GM19452 (cell line): ENCODE measurements at regions not wholly inside any gene's neighbourhood (a gene's known extent, or its start where the extent isn't known, plus 50 kb on each side); places are given as distances from the start of the nearest gene placed in this dataset.
"Not testable (repeated sequence)": the region's sequence is repeated elsewhere in the genome, so short reads cannot be mapped to it uniquely, and the experiment has no call there.

Experiments used
- ATAC-seq: cut with Tn5 transposase; IDR thresholded peaks from one replicate; pipeline ENCODE4 v1.9.1; 2021; ENCODE audit not compliant: unreplicated experiment

DNA sequence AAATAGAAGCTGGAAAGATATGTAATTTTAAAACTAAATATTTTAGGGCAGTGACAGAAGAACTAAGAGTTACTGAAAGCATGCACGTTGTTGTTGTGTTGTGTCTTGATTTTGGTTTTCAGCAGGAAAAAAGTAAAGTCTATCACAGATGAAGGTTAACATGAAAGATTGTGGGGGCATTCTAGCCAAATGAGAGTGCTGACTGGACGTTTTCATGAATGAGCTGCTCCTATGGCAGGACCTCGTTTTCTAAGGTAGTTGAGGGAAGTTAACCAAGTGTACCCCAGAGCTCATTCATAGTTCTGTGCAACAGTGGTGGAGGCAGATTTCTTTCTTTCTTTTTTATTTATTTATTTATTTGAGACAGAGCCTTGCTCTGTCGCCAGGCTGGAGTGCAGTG is 194.6 kb upstream of the IRS2 start:
- ATAC-seq: no peak

DNA sequence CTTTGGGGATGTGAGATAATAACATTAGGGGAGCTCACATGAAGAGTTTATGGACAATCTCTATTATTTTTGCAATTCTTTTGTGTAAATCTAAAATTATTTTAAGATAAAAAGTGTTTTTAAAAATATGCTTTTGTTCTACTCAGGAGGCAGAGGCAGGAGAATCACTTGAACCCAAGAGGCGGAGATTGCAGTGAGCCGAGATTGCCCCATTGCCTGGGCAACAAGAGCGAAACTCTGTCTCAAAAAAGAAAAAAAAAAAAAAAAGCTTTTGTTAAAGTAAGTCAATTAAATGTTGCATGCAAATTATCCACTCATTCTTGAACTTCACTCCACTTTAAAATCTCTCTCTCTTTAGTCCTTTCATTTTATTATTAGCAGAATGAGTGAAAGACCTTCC is 193.3 kb upstream of the IRS2 start:
- not testable (repeated sequence) for ATAC-seq

DNA sequence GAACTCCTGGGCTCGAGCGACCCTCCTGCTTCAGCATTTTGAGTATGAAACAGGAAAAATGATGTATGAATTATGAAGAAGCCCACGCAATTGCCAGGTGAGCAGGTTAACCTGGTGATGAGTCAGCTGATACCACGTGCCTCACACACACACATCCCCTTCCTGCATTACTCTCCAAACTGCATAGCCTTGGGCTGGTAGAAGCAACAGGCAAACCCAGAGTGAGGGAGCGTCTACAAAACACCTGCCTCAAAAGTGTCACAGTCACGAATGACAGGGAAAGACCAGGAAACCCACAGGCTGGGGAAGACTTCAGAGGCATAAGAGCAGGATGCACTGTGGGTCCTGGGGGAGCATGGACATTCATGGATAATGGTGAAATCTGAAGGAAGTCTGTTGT is 192.8 kb upstream of the IRS2 start:
- ATAC-seq: no peak

DNA sequence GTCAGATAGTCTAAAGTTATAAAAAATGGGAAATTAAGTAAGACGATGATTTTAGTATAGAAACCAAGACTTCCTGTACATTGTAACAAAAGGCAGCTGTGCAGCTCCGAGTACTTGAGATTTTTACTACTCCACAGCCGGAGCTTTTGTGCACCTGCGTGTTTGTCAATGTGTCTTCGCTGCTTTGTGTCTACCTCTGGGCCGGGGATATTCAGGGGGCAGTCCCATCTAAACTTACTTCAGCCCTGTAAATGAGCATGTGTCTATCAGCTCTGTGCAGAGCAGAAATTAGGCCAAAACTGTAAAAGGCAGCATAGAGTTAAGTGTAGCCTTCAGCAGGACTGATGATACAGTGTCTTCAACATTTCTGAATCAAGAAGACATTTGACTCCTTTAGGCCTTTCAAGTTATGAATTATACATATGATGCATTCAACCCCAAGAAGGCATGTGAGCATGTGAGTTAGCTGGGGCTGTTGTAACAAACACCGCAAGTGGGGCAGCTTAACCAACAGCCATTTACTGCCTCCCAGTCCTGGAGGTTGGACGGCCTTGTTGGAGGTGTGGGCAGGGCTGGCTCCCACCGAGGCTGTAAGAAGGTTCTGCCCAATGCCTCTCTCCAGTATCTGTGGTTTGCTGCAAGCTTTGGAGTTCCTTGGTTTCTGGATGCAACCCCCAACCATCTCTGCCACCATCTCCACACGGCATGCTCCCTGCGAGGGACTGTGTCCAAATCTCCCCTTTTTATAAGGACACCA is 191.0 kb upstream of the IRS2 start:
- no peak for ATAC-seq

DNA sequence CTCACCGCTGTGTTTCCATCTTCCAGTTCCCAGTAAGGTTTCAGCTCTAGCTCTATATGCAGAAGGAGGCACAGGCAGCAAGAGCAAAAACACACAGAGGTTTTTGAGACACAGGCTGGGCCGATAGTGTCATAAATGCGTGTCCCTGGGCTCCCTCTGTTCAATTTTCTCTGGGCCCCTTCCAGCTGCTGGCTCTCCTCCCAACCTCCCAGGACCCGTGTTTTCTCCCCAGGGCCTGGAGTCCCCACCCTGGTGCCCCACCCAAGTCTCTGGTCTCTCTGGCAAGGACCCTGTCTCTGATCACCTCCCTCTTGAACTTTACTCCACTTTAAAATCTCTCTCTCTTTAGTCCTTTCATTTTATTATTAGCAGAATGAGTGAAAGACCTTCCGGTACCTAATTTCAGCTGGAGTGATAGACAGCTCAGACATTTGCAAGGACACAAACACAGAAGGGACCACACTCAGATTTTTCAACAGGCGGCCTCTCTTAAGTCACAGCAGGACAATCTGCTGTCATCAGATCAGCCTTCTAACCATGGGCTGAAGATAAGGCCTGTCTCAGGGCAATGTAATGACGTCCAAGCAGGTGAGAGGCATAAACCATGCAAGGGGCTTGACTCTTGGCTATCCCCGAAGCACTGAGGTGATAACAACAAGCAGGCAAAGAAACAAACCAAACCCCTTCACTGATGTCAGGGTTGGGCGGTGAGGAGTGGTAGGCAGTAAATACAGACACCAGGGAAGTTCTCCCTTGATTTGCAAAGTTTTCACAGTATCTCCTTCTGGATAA is 190.0 kb upstream of the IRS2 start:
- no peak for ATAC-seq

DNA sequence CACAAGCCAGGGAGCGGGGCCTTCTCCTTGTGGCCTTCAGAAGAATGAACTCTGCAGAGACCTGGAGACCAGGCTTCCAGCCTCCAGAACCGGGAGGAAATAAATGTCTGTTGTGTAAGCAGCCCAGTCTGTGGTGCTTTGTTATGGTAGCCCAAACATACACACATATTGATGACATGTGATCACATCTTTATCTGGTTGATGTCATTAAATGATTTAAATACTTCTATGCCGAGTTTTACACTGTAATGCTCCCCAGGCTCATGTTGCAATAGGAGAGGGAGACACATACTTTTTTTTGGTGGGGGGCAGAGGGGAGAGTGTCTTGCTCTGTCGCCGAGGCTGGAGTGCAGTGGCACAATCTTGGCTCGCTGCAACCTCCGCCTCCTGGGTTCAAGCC is 188.0 kb upstream of the IRS2 start:
- ATAC-seq: no peak

DNA sequence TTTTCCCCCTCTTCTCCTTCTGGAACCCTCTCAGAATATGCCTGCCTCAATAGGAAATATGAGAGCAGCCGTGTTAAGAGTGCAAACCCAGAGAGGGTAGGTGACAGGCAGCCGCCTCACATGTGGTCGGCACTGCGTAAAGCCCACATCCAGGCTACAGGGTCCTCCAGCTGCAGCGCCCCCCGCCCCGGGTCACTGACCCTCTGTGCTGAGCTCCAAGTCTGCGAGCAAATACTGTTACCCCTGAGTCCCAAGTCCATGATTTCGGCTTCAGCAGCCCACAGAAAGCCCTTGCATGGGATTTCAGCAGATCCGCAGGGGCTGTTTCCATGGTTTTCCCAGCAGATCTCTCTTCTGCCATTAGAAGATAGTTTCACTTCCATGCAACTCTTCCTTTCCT is 186.9 kb upstream of the IRS2 start:
- no peak for ATAC-seq

DNA sequence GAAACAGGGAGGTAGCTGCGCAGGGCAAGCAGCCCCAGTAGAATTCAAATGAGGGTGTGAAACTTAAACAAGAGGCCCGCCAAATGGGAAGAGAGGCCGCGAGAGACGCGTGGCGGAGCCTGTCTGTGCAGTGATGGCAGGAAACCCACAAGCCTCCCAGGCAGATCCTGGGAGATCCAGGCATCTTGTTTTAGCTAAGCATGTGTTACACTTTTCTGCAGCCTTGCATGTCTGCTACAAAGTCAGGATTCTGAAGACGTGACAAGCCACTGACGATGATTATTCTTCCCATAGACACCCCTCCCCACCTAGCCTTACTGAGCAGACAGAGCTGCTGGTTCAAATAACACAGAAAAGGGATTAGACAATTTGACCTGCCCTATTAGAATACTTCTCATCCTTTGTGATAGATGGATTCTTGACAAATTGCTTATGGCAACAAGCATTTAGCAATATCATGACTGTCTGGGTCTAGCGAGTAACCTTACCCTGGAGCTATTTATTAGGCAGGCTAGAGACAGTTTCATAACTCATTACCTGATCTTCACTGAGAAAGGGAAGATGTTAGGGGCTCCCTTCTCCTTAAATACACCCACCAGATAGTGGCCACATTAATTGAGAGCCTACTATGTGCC is 185.2 kb upstream of the IRS2 start:
- no peak for ATAC-seq

DNA sequence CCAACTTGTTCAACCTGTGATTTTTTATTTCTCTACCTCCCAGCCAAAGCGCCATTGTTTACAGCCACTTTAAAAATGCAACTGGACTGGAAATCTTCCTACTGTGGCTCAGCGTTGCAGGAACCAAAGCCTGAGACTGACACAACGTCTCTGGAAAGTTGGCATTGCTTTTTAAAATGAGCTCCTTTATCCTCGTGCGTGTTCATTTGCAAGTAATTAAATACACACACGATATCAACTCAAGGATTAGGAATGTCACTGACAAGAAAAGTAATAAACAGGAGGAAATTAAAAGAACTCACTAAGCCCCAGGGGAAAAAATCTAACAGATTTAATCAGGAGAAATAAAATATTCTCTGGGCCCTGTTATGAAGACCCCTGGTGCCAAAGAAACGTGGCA is 184.6 kb upstream of the IRS2 start:
- ATAC-seq: no peak

DNA sequence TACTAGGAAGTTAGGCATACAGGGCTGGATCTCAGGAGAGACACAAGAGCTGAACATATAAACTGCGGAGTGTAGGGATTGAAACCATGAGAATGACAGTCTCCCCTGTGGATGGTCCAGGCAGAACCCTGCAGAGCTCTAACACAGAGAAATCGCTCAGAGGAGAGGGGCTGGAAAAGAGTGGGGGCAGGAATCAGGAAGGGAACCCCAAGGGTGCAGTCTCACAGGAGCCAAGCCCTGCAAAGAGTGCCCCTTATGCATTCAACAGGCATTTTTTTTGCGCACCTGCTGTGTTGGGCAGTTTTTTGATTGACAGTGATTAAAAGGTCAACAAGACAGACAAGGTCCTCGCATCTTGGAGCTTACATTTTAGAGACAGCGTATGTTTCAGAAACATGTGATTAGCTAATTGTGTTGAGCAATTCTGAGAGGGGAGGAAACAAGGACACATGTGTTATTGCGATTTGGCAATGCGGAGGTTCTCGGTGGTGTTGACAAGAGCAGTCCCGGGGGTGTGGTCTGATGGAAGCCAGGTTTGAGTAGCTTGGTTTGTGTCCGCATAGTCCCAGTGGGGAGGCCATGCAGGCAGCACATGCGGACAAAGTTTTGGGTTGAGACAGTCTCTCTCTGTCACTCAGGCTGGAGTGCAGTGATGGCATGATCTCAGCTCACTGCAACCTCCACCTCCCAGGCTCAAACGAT is 182.6 kb upstream of the IRS2 start:
- no peak for ATAC-seq

DNA sequence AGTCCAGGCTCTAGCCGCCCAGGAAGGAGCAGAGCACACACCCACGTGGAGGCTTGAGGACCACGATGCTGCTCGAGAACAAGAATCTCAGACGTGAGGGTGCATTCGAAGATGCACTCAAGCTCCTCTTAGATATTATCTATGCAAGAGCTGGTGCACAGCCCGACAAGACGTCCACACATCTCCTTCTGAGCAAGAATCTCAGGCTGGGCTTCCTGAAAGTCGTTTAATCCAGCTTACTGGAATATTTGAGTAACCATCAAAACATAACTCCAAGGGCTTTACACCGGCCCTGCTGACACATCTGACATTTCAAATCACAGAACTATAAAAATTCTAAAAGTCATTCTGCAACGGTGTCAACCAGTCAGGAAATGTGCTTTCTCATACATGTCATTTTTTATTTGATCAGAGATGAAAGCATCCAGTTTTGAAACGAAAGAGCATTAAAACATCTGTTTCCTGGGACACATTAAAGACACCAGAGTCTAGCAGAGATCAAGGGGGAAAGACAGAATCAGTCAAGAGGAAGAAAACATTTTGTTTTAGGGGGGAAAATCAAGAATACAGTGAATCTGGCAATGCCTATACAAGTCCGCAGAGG is 177.7 kb upstream of the IRS2 start:
- ATAC-seq: no peak

DNA sequence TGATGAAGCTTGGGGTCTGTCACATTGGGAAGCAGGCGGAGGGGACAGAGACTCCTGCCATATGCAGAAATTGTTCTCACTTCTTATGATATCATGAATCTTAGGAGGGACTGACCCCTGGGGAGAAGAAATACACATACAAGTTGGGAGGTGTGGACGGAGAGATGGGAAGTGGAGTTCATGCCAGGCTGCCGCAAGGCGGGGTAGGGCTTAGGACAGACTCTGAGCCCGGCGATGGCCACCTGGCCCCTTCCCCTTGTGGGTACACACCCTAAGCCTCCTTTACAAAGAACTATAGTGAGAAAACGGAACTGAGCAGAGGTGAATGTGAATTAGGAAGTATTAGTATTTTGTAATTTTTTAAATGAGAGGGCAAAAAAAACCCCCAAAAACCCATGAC is 177.0 kb upstream of the IRS2 start:
- ATAC-seq: no peak

DNA sequence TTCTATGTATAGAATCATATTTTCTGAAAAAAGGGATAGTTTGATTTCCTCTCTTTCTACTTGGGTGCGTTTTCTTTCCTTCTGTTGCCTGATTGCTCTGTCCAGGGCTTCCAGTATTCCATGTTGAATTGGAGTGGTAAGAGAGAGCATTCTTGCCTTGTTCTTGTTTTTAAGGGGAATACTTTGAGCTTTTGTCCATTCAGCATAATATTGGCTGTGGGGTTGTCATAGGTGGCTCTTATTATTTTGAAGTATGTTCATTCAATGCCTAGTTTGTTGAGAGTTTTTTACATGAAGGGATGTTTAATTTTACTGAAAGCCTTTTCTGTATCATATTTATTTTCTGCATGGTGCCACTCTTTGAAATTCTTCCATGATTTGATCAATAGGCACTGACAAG is 173.5 kb upstream of the IRS2 start:
- no peak for ATAC-seq

DNA sequence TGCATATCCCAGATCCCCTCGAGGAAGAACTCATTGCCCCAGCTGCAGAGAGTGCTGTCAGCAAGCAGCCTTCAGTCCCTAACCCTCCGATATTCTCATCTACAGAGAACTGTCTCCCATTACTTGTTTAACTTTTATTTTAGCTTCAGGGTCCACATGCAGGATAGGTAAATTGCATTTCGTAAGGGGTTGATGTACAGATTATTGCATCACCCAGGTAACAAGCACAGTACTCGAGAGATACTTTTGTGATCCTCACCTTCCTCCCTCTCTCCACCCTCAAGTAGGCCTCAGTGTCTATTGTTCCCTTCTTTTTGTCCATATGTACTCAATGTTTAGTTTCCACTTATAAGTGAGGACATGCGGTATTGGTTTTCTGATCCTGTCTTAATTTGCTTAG is 171.5 kb upstream of the IRS2 start:
- ATAC-seq: no peak

DNA sequence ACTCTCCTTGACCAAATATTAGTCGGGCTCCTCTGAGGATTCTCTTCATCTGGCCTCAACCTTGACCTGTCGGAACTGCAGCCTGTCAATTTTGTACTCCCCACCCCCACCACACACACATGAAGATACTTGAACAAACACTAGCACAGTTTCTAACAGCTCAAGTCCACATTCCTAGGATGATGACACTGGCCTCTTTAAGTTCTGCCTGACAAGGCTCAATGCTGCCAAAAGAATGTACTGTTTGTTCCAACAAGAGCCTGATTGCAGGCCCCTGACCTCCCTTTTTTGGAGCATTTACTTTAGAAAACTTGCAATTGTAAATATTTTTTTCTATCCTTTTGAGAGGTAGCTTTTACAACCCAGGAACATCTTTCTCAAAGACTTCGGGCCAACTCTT is 169.2 kb upstream of the IRS2 start:
- no peak for ATAC-seq

DNA sequence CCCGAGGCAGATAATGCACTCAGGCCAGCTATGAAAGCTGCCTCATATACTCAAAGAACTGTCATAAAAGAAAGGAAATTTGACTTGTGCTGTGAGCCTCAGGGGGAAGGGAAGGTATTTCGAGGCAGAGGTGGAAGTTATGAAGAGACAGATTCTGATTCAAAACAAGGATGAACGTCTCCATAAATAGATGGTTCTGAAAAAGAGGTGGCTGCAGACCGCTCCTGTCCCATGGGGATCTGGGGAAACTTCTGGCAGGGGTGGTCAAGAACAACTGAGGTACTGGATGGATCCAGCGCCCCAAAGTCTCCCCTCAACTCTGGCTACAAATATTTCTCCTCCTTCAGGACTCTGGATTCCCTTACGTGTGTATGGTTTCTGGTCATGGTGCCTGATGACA is 168.1 kb upstream of the IRS2 start:
- no peak for ATAC-seq

DNA sequence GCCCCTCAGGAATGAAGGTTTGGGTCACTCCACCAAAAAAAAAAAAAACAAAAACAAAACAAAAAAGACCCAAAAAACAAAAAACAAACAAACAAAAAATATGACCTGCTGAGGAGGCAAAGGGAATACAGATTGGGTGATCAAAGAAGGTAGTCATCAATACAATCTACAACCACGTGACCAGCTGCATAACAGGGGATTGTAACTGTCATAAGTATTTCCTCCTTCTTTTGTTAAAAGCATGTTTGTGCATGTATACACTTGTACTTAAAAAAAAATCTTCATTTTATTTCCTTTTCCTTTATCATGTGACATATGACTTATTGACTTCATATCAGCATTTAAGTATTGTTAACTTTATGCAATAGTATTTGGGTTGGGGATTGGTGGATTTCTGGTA is 165.1 kb upstream of the IRS2 start:
- ATAC-seq: no peak

DNA sequence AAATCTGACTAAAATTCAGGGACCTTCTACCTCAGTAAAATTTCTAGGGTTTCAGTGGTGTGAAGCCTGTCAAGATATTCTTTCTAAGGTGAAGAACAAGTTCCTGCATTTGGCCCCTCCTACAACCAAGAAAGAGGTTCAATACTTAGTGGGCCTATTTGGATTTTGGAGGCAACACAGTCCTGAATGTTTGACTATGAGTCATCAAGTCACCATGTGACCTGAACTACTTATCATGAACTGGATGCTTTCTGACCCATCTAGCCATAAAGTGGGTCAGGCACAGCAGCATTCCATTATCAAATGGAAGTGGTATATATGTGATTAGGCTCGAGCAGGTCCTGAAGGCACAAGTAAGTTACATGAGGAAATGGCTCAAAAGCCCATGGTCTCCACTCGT is 163.0 kb upstream of the IRS2 start:
- no peak for ATAC-seq

DNA sequence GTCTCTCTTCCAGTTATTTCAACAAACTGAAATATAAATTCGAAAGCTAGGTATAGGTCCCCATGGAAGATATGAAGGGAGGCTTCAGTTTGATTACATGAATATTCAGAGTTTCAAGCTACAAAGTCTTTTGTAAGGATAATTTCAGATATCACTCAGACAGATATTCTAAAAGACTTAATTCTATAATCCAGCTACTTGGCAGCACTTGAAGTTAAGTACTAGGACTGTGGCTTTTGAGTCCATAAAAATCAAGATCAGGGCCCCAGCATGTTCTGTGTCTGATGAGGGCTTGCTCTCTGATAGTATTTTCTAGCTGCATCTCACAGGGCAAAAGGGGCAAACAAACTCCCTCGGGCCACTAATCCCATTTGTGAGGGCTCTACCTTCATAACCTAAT is 160.6 kb upstream of the IRS2 start:
- ATAC-seq: no peak

DNA sequence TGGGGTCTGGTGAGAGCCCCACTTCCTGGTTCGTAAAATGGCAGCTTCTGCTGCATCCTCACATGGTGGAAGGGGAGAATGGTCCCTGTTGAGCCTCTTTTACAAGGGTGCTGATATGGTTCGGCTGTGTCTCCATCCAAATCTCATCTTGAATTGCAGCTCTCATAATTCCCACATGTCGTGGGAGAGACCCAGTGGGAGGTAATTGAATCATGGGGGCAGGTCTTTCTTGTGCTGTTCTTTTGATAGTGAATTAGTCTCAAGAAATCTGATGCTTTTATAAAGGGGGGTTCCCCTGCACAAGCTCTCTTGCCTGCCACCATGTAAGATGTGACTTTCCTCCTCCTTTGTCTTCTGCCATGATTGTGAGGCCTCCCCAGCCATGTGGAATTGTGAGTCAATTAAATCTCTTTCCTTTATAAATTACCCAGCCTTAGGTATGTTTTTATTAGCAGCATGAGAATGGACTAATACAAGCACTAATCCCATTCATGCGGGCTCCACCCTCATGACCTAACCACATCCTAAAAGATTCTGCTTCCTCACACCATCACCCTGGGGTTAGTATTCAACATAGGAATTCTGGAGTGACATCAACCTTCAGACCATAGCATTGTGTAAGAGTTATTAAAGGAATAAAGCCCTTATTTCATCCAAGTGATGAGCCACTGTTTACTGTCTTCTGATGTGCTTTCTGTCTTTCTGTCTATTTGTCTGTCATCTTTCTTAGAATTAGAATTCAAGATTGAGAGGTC is 159.0 kb upstream of the IRS2 start:
- no peak for ATAC-seq

DNA sequence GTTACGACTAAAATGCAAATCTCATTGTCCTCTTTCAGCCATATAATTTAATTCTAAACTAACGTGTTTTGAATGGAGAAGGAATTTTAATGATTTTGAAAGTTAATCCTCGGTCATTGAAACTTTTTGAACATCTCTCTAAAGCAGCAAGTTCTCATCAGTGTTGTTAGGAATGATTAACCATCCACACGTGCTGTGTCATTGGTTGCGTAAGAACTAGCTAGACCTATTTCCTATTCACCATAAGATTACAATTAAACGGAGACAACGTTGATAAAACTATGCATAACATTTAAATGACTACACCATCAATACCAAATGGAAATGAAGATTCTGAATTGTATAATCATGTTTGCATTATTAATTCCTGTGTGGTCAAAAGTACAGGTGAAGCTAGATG is 155.6 kb upstream of the IRS2 start:
- ATAC-seq: no peak
